ENCODE measurements at regions not wholly inside any gene's neighbourhood (a gene's known extent, or its start where the extent isn't known, plus 50 kb on each side); places are given as distances from the start of the nearest gene placed in this dataset.

- DNase-seq = no peak
Measured at GRCh38 chr7:106776618-106777347, 88.3 kb upstream of the PIK3CG start.

- no peak for DNase-seq
Measured at GRCh38 chr7:106777674-106778299, 87.3 kb upstream of the PIK3CG start.

- no peak for DNase-seq
Measured at GRCh38 chr7:106778656-106779250, 86.3 kb upstream of the PIK3CG start.

- DNase-seq = peak; percentile 28 to 31
Measured at GRCh38 chr7:106779877-106780276, 85.2 kb upstream of the PIK3CG start.

- DNase-seq = no peak
Measured at GRCh38 chr7:106781007-106781406, 84.1 kb upstream of the PIK3CG start.

- no peak for DNase-seq
Measured at GRCh38 chr7:106781828-106782544, 83.1 kb upstream of the PIK3CG start.

GRCh38 chr7:106783286-106783685, 81.8 kb upstream of the PIK3CG start:
- peak in 1 of 2 experiments; percentile 1 for DNase-seq

GRCh38 chr7:106788637-106789036, 76.4 kb upstream of the PIK3CG start:
- DNase-seq = no peak

GRCh38 chr7:106791526-106791925, 73.6 kb upstream of the PIK3CG start:
- no peak for DNase-seq

- DNase-seq = no peak
Measured at GRCh38 chr7:106792233-106792926, 72.7 kb upstream of the PIK3CG start.

GRCh38 chr7:106793015-106793975, 71.8 kb upstream of the PIK3CG start:
- DNase-seq = peak; percentile 15 to 23

- no peak for DNase-seq
Measured at GRCh38 chr7:106794276-106795083, 70.6 kb upstream of the PIK3CG start.

GRCh38 chr7:106795084-106795876, 69.8 kb upstream of the PIK3CG start:
- no peak for DNase-seq

GRCh38 chr7:106795877-106796231, 69.2 kb upstream of the PIK3CG start:
- no peak for DNase-seq

- DNase-seq = no peak
Measured at GRCh38 chr7:106797937-106798336, 67.1 kb upstream of the PIK3CG start.

- DNase-seq = no peak
Measured at GRCh38 chr7:106802589-106802988, 62.5 kb upstream of the PIK3CG start.

- no peak for DNase-seq
Measured at GRCh38 chr7:106806556-106806955, 58.5 kb upstream of the PIK3CG start.

GRCh38 chr7:106807474-106807873, 57.6 kb upstream of the PIK3CG start:
- no peak for DNase-seq

GRCh38 chr7:106808967-106809635, 56.0 kb upstream of the PIK3CG start:
- no peak for DNase-seq
